Kidney (tissue), 13 donors: ENCODE measurements at regions not wholly inside any gene's neighbourhood (a gene's known extent, or its start where the extent isn't known, plus 50 kb on each side); places are given as distances from the start of the nearest gene placed in this dataset.
"Not testable (repeated sequence)": the region's sequence is repeated elsewhere in the genome, so short reads cannot be mapped to it uniquely, and the experiment has no call there.

Experiments
- DNase-seq, 5 donors: peaks; one replicate each; pipeline ENCODE4 v3.0.0-alpha.2; 2013 to 2020
- FAIRE-seq: peaks from 2 replicates; lab custom pipeline; 2012; peaks lifted over from hg19 to GRCh38; lab: Jason Lieb, UNC
- H3K27ac ChIP-seq, 2 donors: one replicate each; pipeline ENCODE4 v1.7.0; 2013; ENCODE audit warnings: low read depth in 2 of 2, low read length in 2 of 2, inconsistent platforms in 1 of 2
- H3K27me3 ChIP-seq: one replicate; pipeline ENCODE4 v1.7.1; 2013; ENCODE audit warnings: low read length, inconsistent platforms; ENCODE audit not compliant: control insufficient read depth, insufficient read depth
- H3K36me3 ChIP-seq, 3 donors: one replicate each; pipeline versions ENCODE4 v1.7.0 to v1.7.1; 2013; ENCODE audit warnings: low read length in 3 of 3, control low read depth in 1 of 3, inconsistent platforms in 1 of 3; ENCODE audit not compliant: insufficient read depth in 3 of 3, control insufficient read depth in 2 of 3
- H3K4me1 ChIP-seq, 3 donors: one replicate each; pipeline versions ENCODE4 v1.7.0 to v1.7.1; 2013; ENCODE audit warnings: low read length in 3 of 3, inconsistent platforms in 1 of 3, low read depth in 1 of 3; ENCODE audit not compliant: control insufficient read depth in 2 of 3, insufficient read depth in 2 of 3
- H3K4me3 ChIP-seq, 3 donors: one replicate each; pipeline versions ENCODE4 v1.7.0 to v1.8.1; 2013; ENCODE audit warnings: low read length in 3 of 3, control low read depth in 1 of 3, inconsistent platforms in 1 of 3
- H3K9ac ChIP-seq, 3 donors: one replicate each; pipeline versions ENCODE4 v1.7.0 to v1.7.1; 2013; ENCODE audit warnings: low read length in 3 of 3, control low read depth in 1 of 3, inconsistent platforms in 1 of 3
- H3K9me3 ChIP-seq, 3 donors: one replicate each; pipeline versions ENCODE4 v1.7.0 to v1.7.1; 2013; ENCODE audit warnings: low read length in 3 of 3, control low read depth in 1 of 3, inconsistent platforms in 1 of 3; ENCODE audit not compliant: control insufficient read depth in 2 of 3, insufficient read depth in 1 of 3
- intact Hi-C: fragments of 100-400 bp; cut with DNase I; formaldehyde crosslinking; loops from one replicate; pipeline ENCODE4 v1.11.1; 2022
- TF ChIP-seq, protein P1 (sequence below): IDR thresholded peaks from 3 replicates; pipeline ENCODE4 v1.5.1; 2012; ENCODE audit warnings: mild to moderate bottlenecking, moderate library complexity, borderline replicate concordance; ENCODE audit not compliant: insufficient read depth; ENCODE audit errors: extremely low read depth
- donor health status: control.
- donor health status: control.
- donor health status: control.
- donor health status: control.
- donor health status: control.
- donor health status: DM: yes; HTN: yes; CAD: no.
- donor health status: Normal renal cell carcinoma (clear cell type).

DNA sequence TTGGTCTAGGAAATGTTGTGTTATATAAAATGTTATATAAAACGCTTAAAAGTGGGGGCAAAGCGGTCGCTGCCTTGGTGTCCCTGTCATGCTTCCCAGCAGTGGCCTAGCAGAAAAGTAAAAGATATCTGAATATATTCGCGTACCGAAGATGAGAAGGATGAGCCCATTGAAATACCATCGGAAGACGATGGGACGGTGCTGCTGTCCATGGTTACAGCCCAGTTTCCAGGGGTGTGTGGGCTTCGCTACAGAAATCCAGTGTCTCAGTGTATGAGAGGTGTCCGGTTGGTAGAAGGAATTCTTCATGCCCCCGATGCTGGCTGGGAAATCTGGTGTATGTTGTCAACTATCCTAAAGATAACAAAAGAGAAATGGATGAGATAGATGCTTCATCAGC lies 110.9 kb upstream of the DIAPH3 start:
- Histone ChIP-seq H3K4me1 (no peaks in the 10 kb centered on the region), H3K36me3 (no peaks in the 10 kb centered on the region), H3K9me3 (no peaks in the 10 kb centered on the region), H3K27me3 (no peaks in the 10 kb centered on the region), H3K9ac (no peak overlapping the region), H3K27ac (no peak overlapping the region), H3K4me3 (no peak overlapping the region)
- FAIRE-seq (no peak), DNase-seq (no peak)
- TF ChIP-seq, protein P1, sequence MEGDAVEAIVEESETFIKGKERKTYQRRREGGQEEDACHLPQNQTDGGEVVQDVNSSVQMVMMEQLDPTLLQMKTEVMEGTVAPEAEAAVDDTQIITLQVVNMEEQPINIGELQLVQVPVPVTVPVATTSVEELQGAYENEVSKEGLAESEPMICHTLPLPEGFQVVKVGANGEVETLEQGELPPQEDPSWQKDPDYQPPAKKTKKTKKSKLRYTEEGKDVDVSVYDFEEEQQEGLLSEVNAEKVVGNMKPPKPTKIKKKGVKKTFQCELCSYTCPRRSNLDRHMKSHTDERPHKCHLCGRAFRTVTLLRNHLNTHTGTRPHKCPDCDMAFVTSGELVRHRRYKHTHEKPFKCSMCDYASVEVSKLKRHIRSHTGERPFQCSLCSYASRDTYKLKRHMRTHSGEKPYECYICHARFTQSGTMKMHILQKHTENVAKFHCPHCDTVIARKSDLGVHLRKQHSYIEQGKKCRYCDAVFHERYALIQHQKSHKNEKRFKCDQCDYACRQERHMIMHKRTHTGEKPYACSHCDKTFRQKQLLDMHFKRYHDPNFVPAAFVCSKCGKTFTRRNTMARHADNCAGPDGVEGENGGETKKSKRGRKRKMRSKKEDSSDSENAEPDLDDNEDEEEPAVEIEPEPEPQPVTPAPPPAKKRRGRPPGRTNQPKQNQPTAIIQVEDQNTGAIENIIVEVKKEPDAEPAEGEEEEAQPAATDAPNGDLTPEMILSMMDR: no peak
- intact Hi-C loops: no loop called here

DNA sequence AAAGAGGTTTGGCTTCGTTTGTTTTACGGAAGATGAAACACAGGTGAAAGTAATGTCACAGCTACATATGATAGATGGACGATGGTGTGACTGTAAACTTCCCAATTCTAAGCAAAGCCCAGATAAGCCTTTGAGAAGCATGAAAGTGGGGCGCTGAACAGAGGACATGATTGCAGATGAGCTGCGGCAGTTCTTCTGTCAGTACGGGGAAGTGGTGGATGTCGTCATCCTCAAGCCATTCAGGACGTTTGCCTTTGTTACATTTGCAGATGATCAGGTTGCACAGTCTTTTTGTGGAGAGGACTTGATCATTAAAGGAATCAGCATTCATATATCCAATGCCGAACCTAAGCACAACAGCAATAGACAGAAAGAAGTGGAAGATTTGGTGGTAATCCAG lies 111.5 kb upstream of the DIAPH3 start:
- Histone ChIP-seq H3K4me1 (no peaks in the 10 kb centered on the region), H3K27me3 (no peaks in the 10 kb centered on the region), H3K4me3 (no peak overlapping the region), H3K27ac (no peak overlapping the region), H3K9me3 (no peaks in the 10 kb centered on the region), H3K9ac (no peak overlapping the region), H3K36me3 (no peaks in the 10 kb centered on the region)
- intact Hi-C loops: no loop called here
- FAIRE-seq (no peak), DNase-seq (no peak)
- TF ChIP-seq, protein P1: no peak

DNA sequence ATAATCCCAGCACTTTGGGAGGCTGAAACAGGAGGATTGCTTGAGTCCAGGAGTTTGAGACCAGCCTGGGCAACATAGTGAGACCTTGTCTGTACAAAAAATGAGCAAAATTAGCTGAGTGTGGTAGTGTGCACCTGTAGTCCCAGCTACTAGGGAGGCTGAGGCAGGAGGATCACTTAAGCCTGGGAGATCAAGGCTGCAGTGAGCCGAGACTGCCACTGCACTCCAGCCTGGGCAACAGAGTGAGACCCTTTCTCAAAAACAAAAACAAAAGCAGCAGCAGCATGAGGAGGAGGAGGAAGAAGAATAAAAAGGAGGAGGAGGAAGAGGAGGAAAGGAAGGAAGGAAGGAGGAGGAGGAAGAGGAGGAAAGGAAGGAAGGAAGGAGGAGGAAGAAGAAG lies 116.5 kb upstream of the TDRD3 start:
- DNase-seq, H3K36me3 ChIP-seq, H3K9me3 ChIP-seq, FAIRE-seq, H3K4me3 ChIP-seq, H3K27me3 ChIP-seq, intact Hi-C loops, H3K9ac ChIP-seq, H3K27ac ChIP-seq, H3K4me1 ChIP-seq: not testable (repeated sequence)

DNA sequence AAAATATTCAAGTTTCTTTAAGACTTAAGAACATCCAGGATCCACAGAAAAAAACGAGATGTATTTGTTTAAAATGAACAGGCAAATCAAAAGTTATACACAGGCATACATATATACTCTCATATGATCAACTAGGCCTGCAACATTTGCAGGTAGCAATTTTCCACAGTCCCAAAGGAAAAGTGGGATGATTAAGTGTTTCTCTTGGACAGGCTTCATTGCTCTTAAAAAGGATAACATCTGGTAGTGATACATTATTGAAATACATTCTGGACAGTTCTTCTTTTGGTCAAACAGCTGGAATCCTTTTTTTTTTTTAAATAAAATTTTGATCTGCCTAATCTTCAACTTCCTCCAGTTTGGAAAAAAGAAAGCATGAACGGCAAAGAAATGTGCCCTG lies 114.8 kb upstream of the TDRD3 start:
- FAIRE-seq (no peak), DNase-seq (no peak)
- intact Hi-C loops: no loop called here
- Histone ChIP-seq H3K4me1 (peaks cover 0 to 2% (median 0%) of the 10 kb centered on the region in 3 donors), H3K9me3 (no peaks in the 10 kb centered on the region), H3K36me3 (no peaks in the 10 kb centered on the region), H3K27ac (no peak overlapping the region), H3K4me3 (no peak overlapping the region), H3K27me3 (no peaks in the 10 kb centered on the region), H3K9ac (no peak overlapping the region)
- TF ChIP-seq, protein P1: no peak
